ENCODE measurements at regions not wholly inside any gene's neighbourhood (a gene's known extent, or its start where the extent isn't known, plus 50 kb on each side); places are given as distances from the start of the nearest gene placed in this dataset.

- 43 to 67% methylated on average over 3 to 8 of the region's 8 CpGs for WGBS, 2 donors
- Histone ChIP-seq H3K27me3 (peaks cover 0 to 16% (median 0%) of the 10 kb centered on the region in 4 donors), H3K36me3 (no peaks in the 10 kb centered on the region), H3K4me1 (no peaks in the 10 kb centered on the region), H3K27ac (no peak overlapping the region), H3K9me3 (no peaks in the 10 kb centered on the region), H3K4me3 (no peak overlapping the region)
- DNase-seq, result no peak
- no peak for TF ChIP-seq POLR2A (IDR thresholded peaks at IDR 0.05)
- no peak for TF ChIP-seq CTCF (IDR thresholded peaks at IDR 0.05)
- intact Hi-C loops (cut with DNase I), result no loop called here
Observed at GRCh38 chr1:38179483-38179882, 132.9 kb upstream of the POU3F1 start.

DNA sequence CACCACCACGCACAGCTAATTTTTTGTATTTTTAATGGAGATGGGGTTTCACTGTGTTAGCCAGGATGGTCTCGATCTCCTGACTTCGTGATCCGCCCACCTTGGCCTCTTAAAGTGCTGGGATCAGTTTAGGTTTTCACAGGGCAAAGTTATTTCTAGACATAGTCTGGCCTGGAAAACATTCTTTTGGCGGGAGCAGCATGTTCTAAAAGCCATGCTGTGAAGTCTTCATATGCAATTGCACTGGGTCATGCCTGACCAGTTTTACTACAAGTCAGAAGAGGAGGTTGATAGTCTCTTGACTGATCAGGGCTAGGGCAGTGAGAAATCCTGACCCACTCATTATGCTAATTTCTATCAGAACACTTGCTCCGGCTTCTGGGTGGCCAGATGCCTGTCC, 131.6 kb upstream of the POU3F1 start:
- H3K27ac ChIP-seq, result no peak overlapping the region
- no peak for DNase-seq
- no peaks in the 10 kb centered on the region for H3K9me3 ChIP-seq
- H3K4me3 ChIP-seq, result no peak overlapping the region
- intact Hi-C loops (cut with DNase I), result no loop called here
- H3K27me3 ChIP-seq, result peaks cover 0 to 15% (median 0%) of the 10 kb centered on the region in 4 donors
- no peaks in the 10 kb centered on the region for H3K4me1 ChIP-seq
- WGBS, 2 donors, result 83 to 93% methylated on average over 3 to 6 of the region's 6 CpGs
- TF ChIP-seq POLR2A (IDR thresholded peaks at IDR 0.05) (no peak), CTCF (IDR thresholded peaks at IDR 0.05) (no peak)
- no peaks in the 10 kb centered on the region for H3K36me3 ChIP-seq

DNA sequence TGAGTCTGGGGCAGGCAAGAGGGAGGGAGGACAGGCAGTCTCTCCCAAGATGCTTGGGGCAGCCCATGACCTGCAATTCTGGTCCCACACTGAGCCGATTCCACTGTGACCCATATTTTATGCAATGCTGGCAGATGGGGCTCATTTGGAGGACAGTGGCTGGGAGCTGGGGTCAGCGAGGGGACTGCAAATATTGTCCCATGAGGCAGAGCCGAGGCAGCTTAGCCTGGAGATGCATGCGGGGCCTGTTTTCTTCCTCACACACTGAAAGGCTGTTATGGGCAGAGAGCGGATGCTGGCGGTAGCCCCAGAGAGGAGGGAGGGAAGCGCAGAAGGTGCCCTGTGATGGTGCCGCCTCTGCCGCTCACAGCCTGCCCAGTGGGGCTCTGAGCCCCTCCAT, 128.5 kb upstream of the POU3F1 start:
- no peaks in the 10 kb centered on the region for H3K4me1 ChIP-seq
- H3K27ac ChIP-seq, result no peak overlapping the region
- DNase-seq, result no peak
- 93% methylated on average over 7 of the region's 9 CpGs; no CpG with 5 or more reads in 1 of the 2 donors for WGBS, 2 donors
- H3K9me3 ChIP-seq, result no peaks in the 10 kb centered on the region
- TF ChIP-seq POLR2A (IDR thresholded peaks at IDR 0.05), result no peak
- no peak for TF ChIP-seq CTCF (IDR thresholded peaks at IDR 0.05)
- peaks cover 0 to 6% (median 0%) of the 10 kb centered on the region in 4 donors for H3K27me3 ChIP-seq
- intact Hi-C loops (cut with DNase I), result no loop called here
- H3K4me3 ChIP-seq, result no peak overlapping the region
- no peaks in the 10 kb centered on the region for H3K36me3 ChIP-seq

DNA sequence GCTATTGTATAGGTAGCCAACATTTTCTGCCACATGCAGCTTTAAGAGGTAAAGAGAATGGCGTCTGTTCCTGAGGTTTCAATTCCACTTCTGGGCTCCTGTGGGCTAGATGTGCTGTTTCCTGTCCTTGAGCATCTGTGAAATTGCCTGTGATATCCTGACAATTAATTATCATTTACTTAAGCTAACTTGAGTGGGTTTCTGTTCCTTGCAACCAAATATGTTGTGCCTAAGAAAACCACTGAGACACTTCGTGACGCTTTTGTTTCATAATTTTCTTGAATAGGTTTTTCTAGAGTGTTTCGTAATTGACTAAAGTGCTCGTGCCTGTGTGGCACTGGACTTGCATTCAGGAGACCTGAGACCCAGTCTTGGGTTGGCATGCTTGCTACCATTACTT, 127.3 kb upstream of the POU3F1 start:
- no peaks in the 10 kb centered on the region for H3K4me1 ChIP-seq
- H3K9me3 ChIP-seq, result no peaks in the 10 kb centered on the region
- intact Hi-C loops (cut with DNase I), result no loop called here
- H3K36me3 ChIP-seq, result no peaks in the 10 kb centered on the region
- no peak overlapping the region for H3K27ac ChIP-seq
- H3K27me3 ChIP-seq, result peaks cover 0 to 6% (median 0%) of the 10 kb centered on the region in 4 donors
- no peak for DNase-seq
- WGBS, 2 donors, result 65 to 89% methylated on average over 5 of the region's 5 CpGs
- no peak overlapping the region for H3K4me3 ChIP-seq
- TF ChIP-seq POLR2A (IDR thresholded peaks at IDR 0.05) (no peak), CTCF (IDR thresholded peaks at IDR 0.05) (no peak)

GRCh38 chr1:38173157-38173831, 126.7 kb upstream of the POU3F1 start:
- no peaks in the 10 kb centered on the region for H3K4me1 ChIP-seq
- intact Hi-C loops (cut with DNase I), result no loop called here
- H3K36me3 ChIP-seq, result no peaks in the 10 kb centered on the region
- no peak for DNase-seq
- TF ChIP-seq CTCF (IDR thresholded peaks at IDR 0.05), result no peak
- TF ChIP-seq POLR2A (IDR thresholded peaks at IDR 0.05), result no peak
- H3K27ac ChIP-seq, result no peak overlapping the region
- no peaks in the 10 kb centered on the region for H3K9me3 ChIP-seq
- H3K27me3 ChIP-seq, result peaks cover 0 to 6% (median 0%) of the 10 kb centered on the region in 4 donors
- no peak overlapping the region for H3K4me3 ChIP-seq
- WGBS, 2 donors, result 69 to 76% methylated on average over 5 to 6 of the region's 6 CpGs
